K562 (cell line): ENCODE measurements at regions not wholly inside any gene's neighbourhood (a gene's known extent, or its start where the extent isn't known, plus 50 kb on each side); places are given as distances from the start of the nearest gene placed in this dataset.

Experiments used
- RFX5 ChIP-seq: IDR thresholded peaks from 2 replicates; pipeline ENCODE4 v1.6.1; 2011; ENCODE audit warnings: low read depth, mild to moderate bottlenecking, improper control_type of control experiment, low read length
- TF ChIP-seq, protein P1 (sequence below): IDR thresholded peaks from 2 replicates; pipeline ENCODE4 v1.6.1; 2014; ENCODE audit warnings: antibody characterized with exemption

GRCh38 chr20:16624106-16624505 lies 50.9 kb upstream of the KIF16B start:
- no peak for TF ChIP-seq RFX5
- TF ChIP-seq, protein P1, sequence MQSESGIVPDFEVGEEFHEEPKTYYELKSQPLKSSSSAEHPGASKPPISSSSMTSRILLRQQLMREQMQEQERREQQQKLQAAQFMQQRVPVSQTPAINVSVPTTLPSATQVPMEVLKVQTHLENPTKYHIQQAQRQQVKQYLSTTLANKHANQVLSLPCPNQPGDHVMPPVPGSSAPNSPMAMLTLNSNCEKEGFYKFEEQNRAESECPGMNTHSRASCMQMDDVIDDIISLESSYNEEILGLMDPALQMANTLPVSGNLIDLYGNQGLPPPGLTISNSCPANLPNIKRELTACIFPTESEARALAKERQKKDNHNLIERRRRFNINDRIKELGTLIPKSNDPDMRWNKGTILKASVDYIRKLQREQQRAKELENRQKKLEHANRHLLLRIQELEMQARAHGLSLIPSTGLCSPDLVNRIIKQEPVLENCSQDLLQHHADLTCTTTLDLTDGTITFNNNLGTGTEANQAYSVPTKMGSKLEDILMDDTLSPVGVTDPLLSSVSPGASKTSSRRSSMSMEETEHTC = no peak
